ENCODE measurements at regions not wholly inside any gene's neighbourhood (a gene's known extent, or its start where the extent isn't known, plus 50 kb on each side); places are given as distances from the start of the nearest gene placed in this dataset.

DNA sequence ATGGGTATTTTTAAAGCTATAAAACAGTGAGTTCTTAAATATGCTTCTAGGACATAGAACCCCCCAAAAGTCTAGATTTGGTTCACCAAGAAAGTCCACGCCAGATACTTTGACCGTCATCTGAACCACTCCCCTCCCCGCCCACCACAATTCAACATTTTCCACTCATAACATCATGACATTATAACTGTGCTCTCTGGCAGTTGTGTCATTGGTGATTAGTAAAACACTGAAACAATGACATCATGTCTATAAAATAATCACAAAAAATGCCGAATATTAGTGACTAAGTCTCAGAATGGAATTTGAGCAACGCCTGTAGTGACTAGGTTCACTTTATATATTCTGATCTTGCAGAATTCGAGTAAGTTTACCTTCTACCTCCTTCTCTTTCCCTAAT lies 732.3 kb downstream of the FGF9 start:
- no peaks in the 10 kb centered on the region for H3K79me1 ChIP-seq (ENCODE audit: insufficient read depth, low read depth, low read length, poor library complexity, severe bottlenecking)
- H3K56ac ChIP-seq (ENCODE audit: insufficient read length, low read depth, low read length) = no peak overlapping the region
- H4K8ac ChIP-seq (replicated peaks; ENCODE audit: insufficient read length, low read depth, low read length) = no peak overlapping the region
- no peak overlapping the region for H2BK12ac ChIP-seq (ENCODE audit: insufficient read length, low read depth, low read length)
- H4K20me1 ChIP-seq (ENCODE audit: control insufficient read depth, insufficient read depth, insufficient read length) = no peaks in the 10 kb centered on the region
- DNase-seq = no peak
- Mint-ChIP-seq H3K36me3 (ENCODE audit: insufficient read depth in 1 of 3, low read depth in 3 of 3) (no peaks in the 10 kb centered on the region), H3K4me1 (peaks cover 9 to 13% of the 10 kb centered on the region in 2 experiments), H3K27me3 (ENCODE audit: low read depth) (no peaks in the 10 kb centered on the region), H3K9me3 (no peaks in the 10 kb centered on the region; a peak in 1 of 5 replicates), H3K4me3 (no peak overlapping the region), H3K27ac (no peak overlapping the region)
- H3K4me2 ChIP-seq (ENCODE audit: insufficient read depth, insufficient read length, low read length) = no peak overlapping the region
- no peak overlapping the region for H2AK5ac ChIP-seq (ENCODE audit: insufficient read length, low read length)
- H2BK15ac ChIP-seq (ENCODE audit: low read depth, low read length) = no peak overlapping the region
- H3K18ac ChIP-seq (ENCODE audit: insufficient read length, low read depth, low read length) = no peak overlapping the region
- no peak overlapping the region for H3K27ac ChIP-seq (ENCODE audit: insufficient read length, low read depth, low read length)
- H2AFZ ChIP-seq (ENCODE audit: low read length) = no peak overlapping the region
- no peak overlapping the region for H2BK120ac ChIP-seq (ENCODE audit: low read depth, low read length, poor library complexity, severe bottlenecking)
- no peaks in the 10 kb centered on the region for H3K27me3 ChIP-seq (ENCODE audit: insufficient read depth, low read length)
- H3K4ac ChIP-seq (ENCODE audit: low read depth, low read length) = no peak overlapping the region
- no peak overlapping the region for H4K5ac ChIP-seq (ENCODE audit: insufficient read length, low read depth, low read length)
- H3K23me2 ChIP-seq (ENCODE audit: insufficient read length, low read depth, low read length, poor library complexity, severe bottlenecking) = no peaks in the 10 kb centered on the region
- TF ChIP-seq, protein P1, sequence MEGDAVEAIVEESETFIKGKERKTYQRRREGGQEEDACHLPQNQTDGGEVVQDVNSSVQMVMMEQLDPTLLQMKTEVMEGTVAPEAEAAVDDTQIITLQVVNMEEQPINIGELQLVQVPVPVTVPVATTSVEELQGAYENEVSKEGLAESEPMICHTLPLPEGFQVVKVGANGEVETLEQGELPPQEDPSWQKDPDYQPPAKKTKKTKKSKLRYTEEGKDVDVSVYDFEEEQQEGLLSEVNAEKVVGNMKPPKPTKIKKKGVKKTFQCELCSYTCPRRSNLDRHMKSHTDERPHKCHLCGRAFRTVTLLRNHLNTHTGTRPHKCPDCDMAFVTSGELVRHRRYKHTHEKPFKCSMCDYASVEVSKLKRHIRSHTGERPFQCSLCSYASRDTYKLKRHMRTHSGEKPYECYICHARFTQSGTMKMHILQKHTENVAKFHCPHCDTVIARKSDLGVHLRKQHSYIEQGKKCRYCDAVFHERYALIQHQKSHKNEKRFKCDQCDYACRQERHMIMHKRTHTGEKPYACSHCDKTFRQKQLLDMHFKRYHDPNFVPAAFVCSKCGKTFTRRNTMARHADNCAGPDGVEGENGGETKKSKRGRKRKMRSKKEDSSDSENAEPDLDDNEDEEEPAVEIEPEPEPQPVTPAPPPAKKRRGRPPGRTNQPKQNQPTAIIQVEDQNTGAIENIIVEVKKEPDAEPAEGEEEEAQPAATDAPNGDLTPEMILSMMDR (conservative IDR thresholded peaks at IDR 0.05) = no peak
- H3K9me3 ChIP-seq (ENCODE audit: control insufficient read depth, low read depth, low read length) = no peaks in the 10 kb centered on the region
- no peak overlapping the region for H3K9ac ChIP-seq (ENCODE audit: extremely low read depth, insufficient read length, low read length)
- H3T11ph ChIP-seq (ENCODE audit: low read length) = no peak overlapping the region
- no peak overlapping the region for H4K91ac ChIP-seq (ENCODE audit: insufficient read length, low read depth, low read length)
- no peak overlapping the region for H2BK20ac ChIP-seq (ENCODE audit: low read depth, low read length, poor library complexity, severe bottlenecking)
- no peak overlapping the region for H3K14ac ChIP-seq (ENCODE audit: insufficient read depth, low read length)
- WGBS (ENCODE audit: extremely low coverage, insufficient read length, low lambda C conversion rate) = no CpG with 5 or more reads among the region's 6 CpGs
- no peaks in the 10 kb centered on the region for H3K4me1 ChIP-seq (ENCODE audit: insufficient read depth, low read length)
- H2BK5ac ChIP-seq (ENCODE audit: insufficient read length, low read length) = no peak overlapping the region
- H3K79me2 ChIP-seq (ENCODE audit: insufficient read depth, low read length) = no peaks in the 10 kb centered on the region
- H3K23ac ChIP-seq (ENCODE audit: insufficient read length, low read depth, low read length) = no peak overlapping the region
